Activated CD4-positive, alpha-beta T cell treated with anti-CD3 and anti-CD28 coated beads for 48 hours (primary cell): ENCODE measurements at regions not wholly inside any gene's neighbourhood (a gene's known extent, or its start where the extent isn't known, plus 50 kb on each side); places are given as distances from the start of the nearest gene placed in this dataset.
"Not testable (repeated sequence)": the region's sequence is repeated elsewhere in the genome, so short reads cannot be mapped to it uniquely, and the experiment has no call there.

Experiments
- DNase-seq: peaks from one replicate; pipeline ENCODE4 v3.0.0-alpha.2; 2020

DNA sequence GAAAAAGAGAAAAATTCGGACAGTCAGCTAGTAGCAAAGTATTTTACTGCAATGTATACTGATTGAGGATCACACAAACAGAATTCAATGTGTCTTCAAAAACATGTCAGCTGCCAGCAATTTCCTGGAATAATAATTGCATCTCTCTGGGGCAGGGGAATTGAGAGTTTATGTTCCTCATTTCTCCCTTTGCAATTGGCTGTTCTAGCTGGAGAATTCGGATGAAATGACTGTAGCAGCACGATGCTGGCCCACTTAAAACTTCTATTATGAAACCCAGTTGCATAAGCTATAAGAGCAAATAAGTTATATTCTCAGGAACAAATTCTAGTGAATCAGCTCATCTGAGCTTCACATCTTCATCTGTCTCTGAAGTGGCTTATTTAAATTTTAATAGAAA lies 99.9 kb upstream of the CPEB2 start:
- DNase-seq: no peak

DNA sequence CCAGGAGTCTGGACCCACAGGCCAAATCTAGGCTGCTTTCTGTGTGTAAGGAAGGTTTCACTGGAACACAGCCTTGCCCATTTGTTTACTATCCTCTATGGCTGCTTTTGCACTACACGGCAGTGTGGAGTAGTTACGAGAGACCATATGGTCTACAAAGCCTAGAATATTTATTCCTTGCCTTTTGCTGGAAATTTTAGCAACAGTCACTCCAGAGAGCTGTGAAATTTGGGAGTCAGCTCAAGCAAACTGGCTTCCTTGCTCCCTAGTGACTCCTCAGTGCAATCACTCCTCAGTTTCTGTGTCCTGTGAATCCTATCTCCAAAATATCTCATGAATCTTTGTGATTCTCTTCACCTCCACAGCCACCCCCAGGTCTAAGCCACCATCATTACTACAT lies 99.0 kb upstream of the CPEB2 start:
- no peak for DNase-seq

DNA sequence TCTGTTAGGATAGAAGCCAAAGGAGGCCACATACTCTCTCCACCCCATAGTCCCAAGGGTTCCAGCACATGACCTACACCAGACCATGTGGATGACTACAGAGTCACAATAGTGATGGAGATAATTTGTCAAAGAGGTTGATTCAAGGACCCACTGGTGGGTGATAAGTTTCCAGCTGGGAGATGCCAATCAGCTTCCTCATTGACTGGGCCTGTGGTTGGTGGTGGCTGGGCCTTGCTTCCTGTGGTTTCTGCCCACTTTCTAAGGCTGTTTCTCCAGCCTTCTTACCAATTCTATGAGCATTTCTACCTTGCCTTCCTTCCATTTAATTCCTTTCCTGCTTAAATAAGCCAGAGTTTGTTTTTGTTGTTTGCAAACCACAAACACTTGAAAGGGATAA lies 95.5 kb upstream of the CPEB2 start:
- no peak for DNase-seq

DNA sequence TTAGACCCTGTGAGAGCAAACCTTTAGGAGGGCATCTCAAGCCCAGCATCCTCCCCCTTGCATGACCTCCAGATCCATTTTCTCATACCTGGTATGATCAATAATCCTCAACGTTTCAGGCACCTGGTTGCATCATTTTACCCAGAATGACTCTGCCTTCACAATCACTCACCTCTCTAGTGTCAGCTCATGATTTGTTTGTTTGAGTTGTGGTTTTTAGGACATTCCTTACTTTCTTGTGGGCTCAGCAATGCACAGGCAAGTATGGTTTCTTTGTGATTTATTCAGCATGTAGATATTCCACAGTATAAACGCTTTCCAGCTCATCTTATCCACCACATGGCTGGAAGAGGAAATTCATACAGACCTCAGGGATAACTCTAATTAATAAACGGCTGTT lies 93.6 kb upstream of the CPEB2 start:
- no peak for DNase-seq

DNA sequence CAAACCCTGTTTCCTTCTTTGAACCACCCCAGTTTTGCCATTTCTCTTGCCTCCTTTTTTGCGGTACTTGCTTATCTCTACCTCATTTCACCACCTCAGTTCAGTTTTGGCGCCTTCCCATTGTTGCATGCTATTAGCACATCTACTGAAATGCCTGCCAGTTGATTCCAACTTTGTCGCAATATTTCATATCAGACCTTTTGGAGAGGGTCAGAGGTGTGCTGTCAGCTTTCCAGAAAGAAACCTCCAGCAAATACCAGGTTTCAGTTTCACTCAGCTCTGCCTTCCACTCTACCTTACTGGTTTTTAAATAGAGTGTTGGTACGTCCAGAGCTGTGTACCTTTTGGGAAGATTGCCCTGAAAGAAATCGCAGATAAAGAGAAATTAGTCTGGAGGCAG lies 91.9 kb upstream of the CPEB2 start:
- no peak for DNase-seq

DNA sequence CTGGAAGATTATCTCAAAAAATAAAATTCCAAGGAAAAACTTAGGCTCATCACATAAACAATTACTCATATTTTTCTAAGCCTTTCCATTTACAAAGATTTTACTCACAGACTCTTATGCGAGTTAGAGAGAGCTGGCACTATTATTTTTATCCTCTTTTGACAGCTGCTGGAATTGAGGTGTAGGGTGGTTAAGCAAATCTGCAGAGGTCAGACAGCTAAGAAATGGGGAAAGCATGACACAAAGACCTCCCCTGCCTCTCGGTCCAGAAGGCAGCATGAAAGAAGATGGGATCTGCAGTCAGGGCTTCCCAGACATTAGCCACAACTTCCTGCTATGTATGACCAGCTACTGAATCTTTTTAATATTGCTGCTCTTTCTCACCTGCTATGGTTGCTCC lies 89.9 kb upstream of the CPEB2 start:
- no peak for DNase-seq

DNA sequence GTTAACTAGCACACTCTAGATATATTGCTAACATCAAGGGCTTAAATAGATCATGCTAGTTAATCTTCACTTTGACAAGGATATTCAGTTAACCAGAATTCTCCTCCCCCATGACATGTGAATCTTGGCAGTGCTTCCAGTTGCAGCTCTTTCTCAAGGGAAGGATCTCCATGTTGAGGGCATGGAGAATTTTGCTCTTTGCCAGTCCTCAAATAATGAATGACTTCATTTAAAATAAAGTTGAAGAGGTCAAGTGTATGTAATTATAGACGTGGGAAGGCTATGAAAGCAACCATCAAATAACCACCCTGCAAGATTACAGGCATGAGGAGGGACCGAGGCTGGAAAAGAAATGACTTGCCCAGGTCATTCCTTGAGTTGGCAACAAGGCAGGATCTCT lies 87.3 kb upstream of the CPEB2 start:
- DNase-seq: no peak

DNA sequence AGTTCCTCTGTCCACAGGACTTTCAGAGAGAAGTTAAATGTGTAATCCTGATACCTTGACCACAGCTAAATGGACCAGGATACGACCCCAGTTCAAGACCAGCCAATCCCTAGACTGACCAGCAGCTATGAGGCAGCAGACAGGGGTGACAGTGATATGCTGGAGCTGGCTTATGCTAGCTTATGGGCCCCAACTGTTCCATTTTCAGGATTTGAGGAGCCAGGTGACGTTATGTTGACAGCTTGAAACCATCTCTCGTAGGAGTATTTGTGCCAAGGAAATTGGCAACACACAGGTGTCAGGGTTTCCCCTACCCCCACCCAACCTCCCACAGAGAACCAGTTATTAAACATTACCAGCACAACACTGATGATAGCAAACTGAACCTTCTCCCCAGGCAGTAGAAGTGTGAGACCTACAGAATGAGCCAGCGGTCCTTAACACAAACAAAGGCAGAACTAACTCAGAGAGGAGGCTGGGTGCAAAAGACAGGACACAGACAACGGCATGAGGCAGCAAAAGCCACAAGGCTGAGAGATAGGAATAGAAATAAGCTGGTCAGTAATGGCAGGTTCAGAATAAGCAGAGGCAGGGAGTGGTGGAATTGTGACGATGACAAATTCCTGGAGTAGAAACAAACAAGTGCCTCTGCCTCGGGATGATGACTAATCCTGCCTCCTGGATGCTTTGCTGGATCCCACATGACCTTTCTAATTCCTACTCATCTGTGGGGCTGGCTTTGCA lies 85.6 kb upstream of the CPEB2 start:
- DNase-seq: no peak

DNA sequence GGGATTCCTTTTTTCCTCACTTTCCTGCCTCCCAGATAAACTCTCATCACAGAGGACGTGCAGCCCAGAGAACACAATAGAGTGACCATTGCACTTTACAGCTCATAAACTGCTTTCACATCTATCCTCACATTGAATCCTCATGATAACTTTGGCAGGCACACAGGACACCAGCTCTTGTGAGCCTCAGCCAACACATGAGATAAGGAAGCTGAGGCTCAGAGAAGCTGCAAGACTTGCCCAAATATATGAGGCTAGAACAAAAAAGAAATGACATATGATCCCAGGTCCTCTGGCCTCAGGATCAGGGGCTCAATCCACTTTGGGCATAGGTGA lies 85.0 kb upstream of the CPEB2 start:
- no peak for DNase-seq

DNA sequence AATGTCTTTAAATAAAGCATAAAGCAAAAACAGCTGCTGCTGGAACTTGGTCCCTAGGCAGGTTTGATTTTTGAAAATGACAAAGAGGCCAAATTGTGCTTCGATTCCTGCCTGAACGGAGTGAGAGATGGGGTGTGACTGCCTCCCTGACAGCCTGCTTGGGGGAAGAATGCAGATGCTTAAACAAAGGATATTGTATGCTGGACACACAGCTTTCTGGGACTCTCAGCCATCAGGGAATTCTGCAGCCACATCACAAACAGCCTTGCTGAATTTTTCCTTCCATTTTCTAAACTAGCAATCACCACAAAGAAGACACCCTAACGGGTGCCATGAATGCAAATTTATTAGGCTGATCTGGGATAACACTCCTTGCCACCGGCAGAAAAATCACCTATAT lies 83.9 kb upstream of the CPEB2 start:
- no peak for DNase-seq

DNA sequence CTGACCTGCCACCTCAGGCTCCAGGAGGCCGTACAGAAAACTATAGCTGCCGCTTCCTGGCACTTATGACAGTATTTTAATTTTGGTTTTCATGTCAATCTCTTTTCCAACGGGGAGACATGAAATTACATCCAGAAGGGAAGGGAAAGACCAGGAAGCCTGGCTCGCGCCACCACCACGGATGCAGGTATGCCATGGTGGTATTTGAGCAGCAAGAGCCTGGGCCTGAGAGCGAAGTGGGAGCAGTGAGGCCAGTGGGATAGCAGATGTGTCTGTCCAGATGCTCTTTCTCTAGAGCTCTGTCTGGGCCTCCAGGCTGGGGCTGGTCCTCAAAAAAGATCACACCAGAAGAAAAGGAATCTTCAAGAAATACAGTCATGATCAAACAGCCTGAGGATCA lies 82.5 kb upstream of the CPEB2 start:
- no peak for DNase-seq

DNA sequence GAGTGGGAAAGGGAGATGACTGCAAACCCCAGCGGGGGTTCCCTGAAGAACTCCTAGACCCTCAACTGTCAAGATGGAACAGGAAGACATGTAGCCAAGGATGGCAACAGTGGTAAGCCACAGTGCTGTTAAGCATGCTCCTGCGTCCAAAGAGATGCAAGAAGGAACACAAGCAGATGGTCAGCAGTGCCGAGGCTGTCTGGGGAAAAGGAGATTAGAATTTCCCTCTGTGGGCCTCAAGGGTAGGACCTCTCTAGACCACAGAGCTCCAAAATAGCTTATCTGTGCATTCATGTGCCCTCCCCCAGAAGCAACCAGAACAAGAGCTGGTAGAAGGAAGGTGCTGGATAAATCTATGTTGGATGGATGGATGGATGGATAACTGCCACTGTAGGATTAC lies 82.0 kb upstream of the CPEB2 start:
- DNase-seq: no peak

DNA sequence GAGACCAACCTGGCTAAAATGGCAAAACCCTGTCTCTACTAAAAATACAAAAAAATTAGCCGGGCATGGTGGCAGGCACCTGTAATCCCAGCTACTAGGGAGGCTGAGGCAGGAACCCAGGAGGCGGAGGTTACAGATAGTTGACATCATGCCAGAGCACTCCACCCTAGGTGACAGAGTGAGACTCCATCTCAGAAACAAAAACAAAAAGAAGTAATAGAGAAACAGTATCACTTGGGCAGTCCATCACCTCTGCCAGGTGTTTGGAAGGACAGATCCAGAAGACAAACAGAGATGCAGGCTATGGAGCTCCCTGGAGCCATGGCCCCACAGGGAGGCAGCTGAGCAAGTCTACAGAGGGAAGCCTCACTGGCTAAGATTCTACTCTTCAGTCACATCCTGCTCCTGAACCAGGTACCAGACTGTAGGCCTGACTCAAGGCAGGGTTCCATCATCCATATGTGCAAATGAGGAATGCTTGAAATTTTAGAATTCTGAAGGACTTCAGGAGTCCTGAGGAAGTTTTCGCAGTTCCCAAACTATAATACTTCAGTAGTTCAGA lies 81.4 kb upstream of the CPEB2 start:
- peak; percentile 17 for DNase-seq

DNA sequence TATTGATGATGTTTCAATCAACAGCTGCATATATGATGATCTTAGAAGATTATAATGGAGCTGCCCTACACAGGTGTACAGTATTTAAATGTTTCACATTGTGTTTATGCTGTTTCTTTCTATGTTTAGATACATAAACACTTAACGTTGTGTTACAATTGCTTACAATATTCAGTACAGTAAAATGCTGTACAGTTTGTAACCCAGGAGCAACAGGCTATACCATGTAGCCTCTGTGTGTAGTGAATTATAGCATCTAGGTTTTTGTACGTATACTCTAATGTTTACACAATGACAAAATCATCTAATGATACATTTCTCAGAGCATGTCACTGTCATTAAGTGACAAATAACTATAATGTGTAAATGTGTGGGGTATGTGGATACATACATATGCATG lies 80.5 kb upstream of the CPEB2 start:
- not testable (repeated sequence) for DNase-seq

DNA sequence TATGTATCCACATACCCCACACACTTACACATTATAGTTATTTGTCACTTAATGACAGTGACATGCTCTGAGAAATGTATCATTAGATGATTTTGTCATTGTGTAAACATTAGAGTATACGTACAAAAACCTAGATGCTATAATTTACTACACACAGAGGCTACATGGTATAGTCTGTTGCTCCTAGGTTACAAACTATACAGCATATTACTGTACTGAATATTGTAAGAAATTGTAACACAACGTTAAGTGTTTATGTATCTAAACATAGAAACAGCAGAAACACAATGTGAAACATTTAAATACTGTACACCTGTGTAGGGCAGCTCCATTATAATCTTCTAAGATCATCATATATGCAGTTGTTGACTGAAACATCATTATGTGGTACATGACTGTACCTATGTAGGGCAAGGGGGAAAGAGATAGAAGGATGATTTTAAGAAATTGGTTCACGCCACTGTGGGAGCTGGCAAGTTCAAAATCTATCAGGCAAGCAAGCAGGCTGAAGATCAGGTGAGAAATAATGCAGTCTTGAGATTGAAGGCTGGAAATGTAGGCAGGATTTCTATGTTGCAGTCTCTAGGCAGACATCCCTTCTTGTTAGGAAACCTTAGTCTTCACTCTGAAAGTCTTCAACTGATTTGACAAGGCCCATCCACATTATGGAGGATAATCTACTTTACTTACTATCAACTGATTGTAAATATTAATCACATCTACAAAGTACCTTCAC lies 78.0 kb upstream of the CPEB2 start:
- DNase-seq: no peak

DNA sequence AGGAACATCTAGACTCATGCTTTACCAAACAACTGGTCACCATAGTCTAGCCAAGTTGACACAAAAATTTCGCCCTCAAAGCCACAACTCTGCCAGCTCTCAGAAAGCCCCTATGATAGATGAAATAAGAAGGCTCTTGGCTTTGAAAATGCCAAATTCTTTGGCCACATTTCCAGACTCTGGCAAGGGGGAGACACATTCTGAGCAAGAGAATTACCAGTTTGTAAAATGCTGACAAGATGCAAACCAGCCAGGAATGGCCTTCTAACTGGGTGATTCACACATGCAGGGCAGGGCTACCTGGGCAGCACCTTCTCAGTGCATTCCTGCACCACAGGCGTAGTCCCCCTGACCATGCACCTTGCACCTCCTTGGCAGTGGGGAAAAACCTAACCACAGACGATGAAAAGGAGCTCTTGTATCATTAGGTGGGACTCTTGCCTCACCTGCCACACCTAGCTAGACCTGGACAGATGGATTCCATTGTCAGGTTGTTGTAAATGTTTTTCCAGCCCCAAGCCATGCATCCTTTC lies 77.4 kb upstream of the CPEB2 start:
- DNase-seq: no peak

DNA sequence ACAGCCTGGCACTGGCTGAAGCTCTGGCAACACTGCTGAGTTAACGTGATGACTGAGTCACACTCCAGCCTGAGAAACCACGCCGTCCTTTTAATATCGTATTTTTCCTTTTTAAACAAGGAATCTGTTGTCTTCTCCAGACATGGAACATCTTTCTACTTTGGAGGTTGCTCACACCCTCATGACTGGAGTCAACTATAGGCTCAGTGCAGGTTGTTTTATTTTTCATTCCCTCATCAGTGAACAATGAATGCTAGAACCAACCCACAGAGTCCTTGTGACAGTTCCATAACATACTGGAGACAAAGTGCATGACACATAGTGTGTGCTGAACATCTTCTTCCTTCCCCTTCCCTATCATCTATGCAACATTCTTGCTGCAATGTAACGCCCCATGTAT lies 76.8 kb upstream of the CPEB2 start:
- DNase-seq: no peak

DNA sequence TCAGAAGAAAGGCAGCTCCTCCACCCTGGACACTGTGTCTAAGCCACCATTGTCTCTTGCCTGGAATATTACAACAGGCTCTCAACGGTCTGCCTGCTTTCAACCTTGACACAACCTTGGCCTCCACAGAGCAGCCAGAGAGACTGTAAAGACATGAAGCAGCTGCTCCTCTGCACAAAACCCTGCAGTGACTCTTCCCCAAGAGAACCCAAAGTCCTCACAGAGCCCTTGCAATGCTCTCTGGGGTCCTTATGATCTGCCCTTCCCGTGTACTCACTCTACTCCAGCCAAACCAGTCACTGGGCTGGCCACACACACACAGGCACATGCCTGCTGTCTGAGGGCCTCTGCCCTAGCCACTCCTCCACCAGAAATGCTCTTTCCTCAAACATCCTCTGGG lies 75.9 kb upstream of the CPEB2 start:
- no peak for DNase-seq

DNA sequence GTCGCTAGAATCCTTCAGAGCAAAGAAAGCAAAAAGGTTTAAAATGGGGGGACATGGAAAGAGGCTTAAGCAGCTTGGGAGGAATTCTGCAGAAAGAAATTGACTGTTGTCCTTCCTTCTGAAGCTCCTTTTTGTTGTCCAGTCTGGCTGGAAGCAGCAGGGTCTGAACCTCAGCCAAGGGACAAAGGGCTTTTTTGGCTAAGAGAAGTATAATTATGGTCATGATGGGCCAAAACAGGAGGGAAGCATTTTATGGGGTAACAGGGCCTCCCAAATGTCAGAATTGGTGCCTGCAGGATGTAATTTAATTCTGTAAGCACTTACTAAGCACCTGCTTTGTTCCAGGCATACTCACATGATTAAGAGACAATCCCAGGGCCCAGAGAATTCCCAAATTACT lies 74.2 kb upstream of the CPEB2 start:
- no peak for DNase-seq

DNA sequence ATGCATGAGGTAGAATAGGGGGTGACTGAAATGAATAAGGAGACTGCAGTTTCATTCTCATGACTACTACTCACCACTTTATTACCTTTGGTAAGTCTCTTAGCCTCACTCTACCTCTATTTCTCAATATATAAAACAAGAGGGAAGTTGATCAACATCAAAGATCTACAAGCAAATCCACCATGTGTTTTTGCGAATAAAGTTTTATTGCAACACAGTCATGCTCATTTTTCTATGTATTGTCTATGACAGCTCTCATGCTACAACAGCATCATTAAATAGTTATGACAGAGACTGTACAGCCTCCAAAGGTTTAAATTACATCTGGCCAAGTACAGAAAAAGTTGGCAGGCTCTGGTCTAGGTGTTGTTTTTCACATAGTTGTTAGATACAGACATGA lies 72.6 kb upstream of the CPEB2 start:
- DNase-seq: no peak

DNA sequence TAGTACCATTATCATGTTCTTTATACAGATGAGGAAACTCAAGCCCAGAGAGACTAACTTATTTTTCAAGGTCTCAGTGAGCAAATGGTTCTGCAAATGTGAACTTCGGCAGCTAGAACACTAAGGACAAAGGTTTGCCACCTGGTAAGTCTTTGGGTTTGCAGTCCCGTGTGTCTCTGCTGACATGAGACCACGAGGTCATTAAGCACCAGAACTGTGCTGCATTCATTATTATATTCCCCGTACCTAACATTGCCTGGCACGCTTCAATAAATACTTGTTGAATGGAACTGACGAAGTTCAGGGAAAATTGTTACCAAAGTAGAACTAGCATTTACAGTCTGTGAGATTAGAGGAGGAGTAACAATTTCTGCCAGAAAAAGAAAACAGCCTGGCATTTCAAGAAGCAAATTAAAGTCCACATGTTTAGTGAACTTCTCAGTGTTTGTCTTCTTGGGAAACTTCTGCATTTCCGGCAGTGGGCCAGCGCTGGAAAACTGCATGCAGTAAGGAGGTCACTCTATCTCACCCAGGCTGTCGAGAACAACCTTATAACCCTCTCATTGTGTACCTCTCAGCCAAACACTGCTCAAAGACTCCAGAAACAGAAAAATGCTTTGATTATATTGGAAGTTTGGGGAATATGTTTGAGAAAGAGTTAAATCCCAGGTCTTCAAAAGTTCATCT lies 67.4 kb upstream of the CPEB2 start:
- no peak for DNase-seq

DNA sequence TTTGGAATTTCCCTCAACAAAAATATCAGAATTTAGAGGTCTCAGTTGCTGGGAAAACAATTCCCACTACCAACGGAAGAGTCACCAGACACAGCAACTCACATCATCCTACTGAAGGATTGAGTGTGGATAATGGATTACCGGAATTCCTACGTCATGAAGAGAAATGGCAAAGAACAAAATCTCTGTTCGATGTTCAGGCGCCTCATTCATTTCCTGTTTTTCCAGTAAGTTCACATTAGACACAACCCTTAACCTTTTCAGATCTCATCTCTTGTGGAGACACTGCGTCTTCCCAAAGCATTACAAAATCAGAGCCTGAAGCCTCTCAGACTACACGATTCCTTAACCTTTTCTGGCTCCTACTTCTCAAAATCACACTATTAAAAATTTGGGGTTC lies 58.5 kb upstream of the CPEB2 start:
- DNase-seq: no peak

DNA sequence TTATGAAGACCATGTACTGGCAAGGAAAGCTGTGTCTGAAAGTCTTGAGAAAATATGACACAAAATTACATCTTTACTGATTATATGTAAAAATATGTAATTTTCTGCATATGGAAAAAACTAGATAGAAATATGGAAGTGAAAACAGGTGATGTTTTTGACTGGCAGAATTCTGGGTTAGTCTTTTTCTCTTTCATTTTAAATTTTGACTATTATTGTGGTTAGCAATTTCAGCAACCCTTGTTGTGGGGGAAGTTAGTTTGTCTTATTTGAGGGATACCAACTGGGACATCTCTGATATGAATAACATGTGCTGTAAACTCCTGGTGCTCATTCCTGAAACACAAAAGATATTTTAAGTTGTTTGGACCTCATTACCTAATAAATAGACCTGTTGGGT lies 49.9 kb upstream of the CPEB2 start:
- no peak for DNase-seq
